GM23338 (cell line): ENCODE measurements at regions not wholly inside any gene's neighbourhood (a gene's known extent, or its start where the extent isn't known, plus 50 kb on each side); places are given as distances from the start of the nearest gene placed in this dataset.

Experiments
- ATAC-seq: fragments of 200-7000 bp; cut with Tn5 transposase; 3 replicates; pipeline ENCODE4 v1.9.1; 2020
- DNase-seq: peaks from one replicate; pipeline ENCODE4 v3.0.0-alpha.2; 2015; ENCODE audit warnings: low spot score
- H2AFZ ChIP-seq: fragments of 200-600 bp; sonication (generic); 2 replicates; pipeline ENCODE4 v1.8.0; 2016; ENCODE audit warnings: antibody characterized with exemption, mild to moderate bottlenecking, moderate library complexity
- H3F3A ChIP-seq: fragments of 200-600 bp; sonication (generic); replicated peaks from 2 replicates; pipeline ENCODE4 v1.8.0; 2017; ENCODE audit warnings: antibody characterized with exemption, mixed run types, low read depth
- H3K27ac ChIP-seq: fragments of 200-600 bp; sonication (generic); 2 replicates; pipeline ENCODE4 v1.6.1; 2016; ENCODE audit warnings: low read depth
- H3K27me3 ChIP-seq: fragments of 200-600 bp; sonication (generic); 2 replicates; pipeline ENCODE4 v1.8.0; 2016; ENCODE audit warnings: mild to moderate bottlenecking, mixed run types, moderate library complexity; ENCODE audit not compliant: insufficient read depth
- H3K36me3 ChIP-seq: fragments of 200-600 bp; sonication (generic); 2 replicates; pipeline ENCODE4 v1.8.0; 2016; ENCODE audit warnings: mild to moderate bottlenecking; ENCODE audit not compliant: insufficient read depth
- H3K4me1 ChIP-seq: fragments of 200-600 bp; sonication (generic); 2 replicates; pipeline ENCODE4 v1.8.0; 2016; ENCODE audit warnings: mild to moderate bottlenecking, moderate library complexity; ENCODE audit not compliant: insufficient read depth
- H3K4me2 ChIP-seq: fragments of 200-600 bp; sonication (generic); 2 replicates; pipeline ENCODE4 v1.7.1; 2017; ENCODE audit warnings: mixed run types
- H3K4me3 ChIP-seq: fragments of 200-600 bp; sonication (generic); 2 replicates; pipeline ENCODE4 v1.6.1; 2016; ENCODE audit warnings: mixed run types
- H3K79me2 ChIP-seq: fragments of 200-600 bp; sonication (generic); replicated peaks from 2 replicates; pipeline ENCODE4 v1.8.0; 2017; ENCODE audit warnings: mild to moderate bottlenecking; ENCODE audit not compliant: insufficient read depth
- H3K9me2 ChIP-seq: fragments of 200-600 bp; sonication (generic); 2 replicates; pipeline ENCODE4 v1.8.0; 2017; ENCODE audit not compliant: insufficient read depth
- H4K20me1 ChIP-seq: fragments of 200-600 bp; sonication (generic); replicated peaks from 2 replicates; pipeline ENCODE4 v1.8.0; 2017; ENCODE audit warnings: mild to moderate bottlenecking; ENCODE audit not compliant: insufficient read depth
- H3K27ac Mint-ChIP-seq: 2 replicates; pipeline ENCODE4 v1.8.0; 2020; ENCODE audit warnings: inconsistent platforms, mild to moderate bottlenecking, moderate library complexity, mixed read lengths
- H3K27me3 Mint-ChIP-seq: 3 replicates; pipeline ENCODE4 v1.8.0; 2022; ENCODE audit warnings: low read depth, mild to moderate bottlenecking, moderate library complexity, mixed read lengths, inconsistent platforms; ENCODE audit not compliant: insufficient read depth, poor library complexity
- H3K36me3 Mint-ChIP-seq: 3 replicates; pipeline ENCODE4 v1.8.0; 2021; ENCODE audit warnings: low read depth, mild to moderate bottlenecking, inconsistent platforms, moderate library complexity, mixed read lengths
- H3K4me1 Mint-ChIP-seq: 3 replicates; pipeline ENCODE4 v1.8.0; 2020; ENCODE audit warnings: mild to moderate bottlenecking, inconsistent platforms, mixed read lengths
- H3K4me3 Mint-ChIP-seq: 3 replicates; pipeline ENCODE4 v1.8.0; 2021; ENCODE audit warnings: moderate library complexity, mild to moderate bottlenecking, inconsistent platforms, mixed read lengths
- H3K9me3 Mint-ChIP-seq: 3 replicates; pipeline ENCODE4 v1.8.0; 2020; ENCODE audit warnings: moderate library complexity, mild to moderate bottlenecking, inconsistent platforms, mixed read lengths
- CREB1 ChIP-seq: fragments of 250-450 bp; sonication (Bioruptor Pico); IDR thresholded peaks from 2 replicates; pipeline ENCODE4 v1.5.0; 2020; ENCODE audit warnings: low read depth, mild to moderate bottlenecking, moderate library complexity
- CTCF ChIP-seq, 2 experiments: fragments of 200-600 bp in 1 of 2; sonication (generic) in 1 of 2; conservative IDR thresholded peaks; 2 replicates each; pipeline versions ENCODE4 v1.5.1 to v1.6.1; 2016 to 2017; ENCODE audit warnings: antibody characterized with exemption in 2 of 2, low read depth in 2 of 2, mild to moderate bottlenecking in 2 of 2, moderate library complexity in 1 of 2
- ETS1 ChIP-seq: IDR thresholded peaks from 2 replicates; pipeline ENCODE4 v1.6.1; 2016; ENCODE audit warnings: antibody characterized with exemption
- EZH2 ChIP-seq: fragments of 200-600 bp; sonication (generic); IDR thresholded peaks from one replicate; pipeline ENCODE4 v1.8.0; 2017; ENCODE audit warnings: antibody characterized with exemption, mild to moderate bottlenecking, low read depth; ENCODE audit not compliant: unreplicated experiment
- EZH2phosphoT487 ChIP-seq: fragments of 200-600 bp; sonication (generic); IDR thresholded peaks from one replicate; pipeline ENCODE4 v1.8.1; 2018; ENCODE audit warnings: antibody characterized with exemption; ENCODE audit not compliant: unreplicated experiment
- JUNB ChIP-seq: IDR thresholded peaks from one replicate; pipeline ENCODE4 v1.6.1; 2016; ENCODE audit warnings: antibody characterized with exemption; ENCODE audit not compliant: unreplicated experiment
- NANOG ChIP-seq: IDR thresholded peaks from 2 replicates; pipeline ENCODE4 v1.6.1; 2016; ENCODE audit warnings: antibody characterized with exemption, borderline replicate concordance
- POLR2AphosphoS5 ChIP-seq: IDR thresholded peaks from 2 replicates; pipeline ENCODE4 v1.6.1; 2016; ENCODE audit warnings: antibody characterized with exemption, low read depth
- REST ChIP-seq: IDR thresholded peaks from one replicate; pipeline ENCODE4 v1.6.1; 2018; ENCODE audit warnings: antibody characterized with exemption; ENCODE audit not compliant: unreplicated experiment
- STAT1 ChIP-seq: IDR thresholded peaks from one replicate; pipeline ENCODE4 v1.6.1; 2016; ENCODE audit warnings: antibody characterized with exemption; ENCODE audit not compliant: unreplicated experiment
- ZNF114 ChIP-seq: fragments of 250-450 bp; sonication (Bioruptor Pico); IDR thresholded peaks from 2 replicates; pipeline ENCODE4 v1.5.0; 2020; ENCODE audit warnings: mild to moderate bottlenecking, moderate library complexity
- ZNF331 ChIP-seq: fragments of 250-450 bp; sonication (Bioruptor Pico); IDR thresholded peaks from 2 replicates; pipeline ENCODE4 v1.5.0; 2020; ENCODE audit warnings: low read depth, mild to moderate bottlenecking, moderate library complexity

GRCh38 chr9:129418451-129418850 is 202.4 kb downstream of the C9orf50 start:
- H3K4me1 ChIP-seq = peaks cover 15% of the 10 kb centered on the region
- H3K4me2 ChIP-seq = no peak overlapping the region
- H3K36me3 ChIP-seq = no peaks in the 10 kb centered on the region
- no peaks in the 10 kb centered on the region for H4K20me1 ChIP-seq
- H3K4me3 ChIP-seq = no peak overlapping the region
- H3K4me1 Mint-ChIP-seq = peaks cover 26% of the 10 kb centered on the region
- peaks cover 13% of the 10 kb centered on the region; the same call in 1 of the 2 replicates for H3K27me3 ChIP-seq
- DNase-seq (no peak), ATAC-seq (no peak)
- H3K27me3 Mint-ChIP-seq = peaks cover 19% of the 10 kb centered on the region
- no peak overlapping the region for H2AFZ ChIP-seq
- no peaks in the 10 kb centered on the region; the same call in 1 of the 3 replicates for H3K9me3 Mint-ChIP-seq
- H3K9me2 ChIP-seq = no peaks in the 10 kb centered on the region
- no peaks in the 10 kb centered on the region for H3K36me3 Mint-ChIP-seq
- no peak overlapping the region for H3K27ac Mint-ChIP-seq
- no peak overlapping the region for H3K27ac ChIP-seq
- no peak overlapping the region for H3K4me3 Mint-ChIP-seq
- H3K79me2 ChIP-seq = no peaks in the 10 kb centered on the region
- H3F3A ChIP-seq = no peaks in the 10 kb centered on the region
- TF ChIP-seq ZNF331 (CRISPR knock-in tag) = no peak
- no peak for TF ChIP-seq ETS1

- Histone ChIP-seq H3K36me3 (no peaks in the 10 kb centered on the region), H3F3A (0 out of 2 replicates have a peak, but pooled peaks cover 5% of the 10 kb centered on the region), H3K9me2 (no peaks in the 10 kb centered on the region), H3K4me2 (no peak overlapping the region), H2AFZ (no peak overlapping the region), H3K4me1 (peaks cover 16% of the 10 kb centered on the region), H3K27me3 (peaks cover 13% of the 10 kb centered on the region; the same call in 1 of the 2 replicates), H3K27ac (no peak overlapping the region), H3K4me3 (no peak overlapping the region), H4K20me1 (no peaks in the 10 kb centered on the region), H3K79me2 (no peaks in the 10 kb centered on the region)
- Mint-ChIP-seq H3K4me1 (peaks cover 21% of the 10 kb centered on the region), H3K9me3 (no peaks in the 10 kb centered on the region; the same call in 1 of the 3 replicates), H3K27me3 (peaks cover 18% of the 10 kb centered on the region), H3K4me3 (no peak overlapping the region), H3K36me3 (no peaks in the 10 kb centered on the region), H3K27ac (no peak overlapping the region)
- DNase-seq (no peak), ATAC-seq (no peak)
- TF ChIP-seq ZNF331 (CRISPR knock-in tag) (no peak), STAT1 (no peak), NANOG (no peak), EZH2phosphoT487 (no peak), CTCF (conservative IDR thresholded peaks at IDR 0.05; ENCODE audit: low read depth in 2 of 2) (no peak), EZH2 (no peak), POLR2AphosphoS5 (no peak), REST (no peak), JUNB (no peak), CREB1 (CRISPR knock-in tag) (no peak), ZNF114 (CRISPR knock-in tag) (no peak)
These were observed 203.9 kb downstream of the C9orf50 start for GRCh38 chr9:129416821-129417539.
